ENCODE measurements at regions not wholly inside any gene's neighbourhood (a gene's known extent, or its start where the extent isn't known, plus 50 kb on each side); places are given as distances from the start of the nearest gene placed in this dataset.
"Not testable (repeated sequence)": the region's sequence is repeated elsewhere in the genome, so short reads cannot be mapped to it uniquely, and the experiment has no call there.

- no peak for DNase-seq (ENCODE audit: low read depth, low spot score)
- no peak overlapping the region for H3K4me3 ChIP-seq (ENCODE audit: low read depth, low read length)
- in situ Hi-C loops (cut with HindIII; ENCODE audit: low sequenced_read_pairs) = no loop called here
- no peak for TF ChIP-seq CTCF (IDR thresholded peaks at IDR 0.05; ENCODE audit: low read depth, low read length)
Observed at GRCh38 chr6:30816791-30817739, 67.3 kb upstream of the DDR1 start.

GRCh38 chr6:30816296-30816695, 68.0 kb upstream of the DDR1 start:
- H3K4me3 ChIP-seq (ENCODE audit: low read depth, low read length); DNase-seq (ENCODE audit: low read depth, low spot score); in situ Hi-C loops (cut with HindIII; ENCODE audit: low sequenced_read_pairs): not testable (repeated sequence)

GRCh38 chr6:30815041-30815742, 69.1 kb upstream of the DDR1 start:
- DNase-seq (ENCODE audit: low read depth, low spot score); in situ Hi-C loops (cut with HindIII; ENCODE audit: low sequenced_read_pairs); H3K4me3 ChIP-seq (ENCODE audit: low read depth, low read length): not testable (repeated sequence)

GRCh38 chr6:30814146-30815040, 69.9 kb upstream of the DDR1 start:
- peak; percentile 82 for DNase-seq (ENCODE audit: low read depth, low spot score)
- no peak for TF ChIP-seq CTCF (IDR thresholded peaks at IDR 0.05; ENCODE audit: low read depth, low read length)
- H3K4me3 ChIP-seq (ENCODE audit: low read depth, low read length) = no peak overlapping the region
- in situ Hi-C loops (cut with HindIII; ENCODE audit: low sequenced_read_pairs) = no loop called here

GRCh38 chr6:30813631-30814145, 69.3 kb upstream of the IER3 start:
- no peak for DNase-seq (ENCODE audit: low read depth, low spot score)
- TF ChIP-seq CTCF (IDR thresholded peaks at IDR 0.05; ENCODE audit: low read depth, low read length) = no peak
- in situ Hi-C loops (cut with HindIII; ENCODE audit: low sequenced_read_pairs) = no loop called here
- no peak overlapping the region for H3K4me3 ChIP-seq (ENCODE audit: low read depth, low read length)

GRCh38 chr6:30810813-30811339, 66.5 kb upstream of the IER3 start:
- H3K4me3 ChIP-seq (ENCODE audit: low read depth, low read length) = no peak overlapping the region
- no peak for TF ChIP-seq CTCF (IDR thresholded peaks at IDR 0.05; ENCODE audit: low read depth, low read length)
- no peak for DNase-seq (ENCODE audit: low read depth, low spot score)
- in situ Hi-C loops (cut with HindIII; ENCODE audit: low sequenced_read_pairs) = no loop called here

GRCh38 chr6:30807566-30807965, 63.2 kb upstream of the IER3 start:
- in situ Hi-C loops (cut with HindIII; ENCODE audit: low sequenced_read_pairs) = not testable (repeated sequence)

More at GRCh38 chr6:30807566-30807965, 63.2 kb upstream of the IER3 start:
- H3K4me3 ChIP-seq (ENCODE audit: low read depth, low read length); DNase-seq (ENCODE audit: low read depth, low spot score): not testable (repeated sequence)
